ENCODE measurements at regions not wholly inside any gene's neighbourhood (a gene's known extent, or its start where the extent isn't known, plus 50 kb on each side); places are given as distances from the start of the nearest gene placed in this dataset.

DNA sequence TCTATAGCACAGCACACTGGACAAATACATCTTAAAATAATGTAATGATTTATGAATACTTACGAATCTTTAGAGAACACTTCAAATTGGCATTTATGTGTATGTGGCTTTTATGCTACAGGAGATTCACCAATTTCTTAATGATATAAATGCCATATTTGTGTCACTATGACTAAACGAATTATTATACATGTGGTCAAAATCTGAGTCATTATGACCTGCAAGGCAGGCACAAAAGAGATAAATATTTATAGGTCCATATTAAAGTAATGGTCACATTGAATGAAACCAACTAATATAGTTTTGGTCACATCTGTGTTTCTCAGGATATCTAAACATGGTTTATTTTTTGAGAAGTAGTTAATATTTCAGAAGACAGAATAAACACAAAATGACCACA is 232.3 kb upstream of the SEMA6D start:
- Histone ChIP-seq H3K9ac (replicated peaks in 1 of 4; ENCODE audit: extremely low read depth in 1 of 4, low read depth in 3 of 4, low read length in 3 of 4) (no peak overlapping the region), H3K23ac (ENCODE audit: insufficient read length) (no peak overlapping the region), H2BK20ac (ENCODE audit: low read length) (no peak overlapping the region), H3K9me3 (ENCODE audit: insufficient read depth in 2 of 2, low read depth in 1 of 2, low read length in 1 of 2) (no peaks in the 10 kb centered on the region), H2BK15ac (ENCODE audit: low read length) (no peak overlapping the region), H4K5ac (ENCODE audit: insufficient read length, low read depth, low read length) (no peak overlapping the region), H3K79me2 (ENCODE audit: control insufficient read depth in 1 of 2, insufficient read depth in 2 of 2, low read length in 2 of 2) (no peaks in the 10 kb centered on the region), H3K18ac (ENCODE audit: extremely low read depth, low read length) (no peak overlapping the region), H3K36me3 (ENCODE audit: control insufficient read depth in 2 of 4, insufficient read depth in 4 of 4, low read length in 3 of 4) (no peaks in the 10 kb centered on the region), H3K14ac (ENCODE audit: insufficient read length) (no peak overlapping the region), H3K23me2 (ENCODE audit: low read depth, low read length) (no peaks in the 10 kb centered on the region), H3K4me1 (replicated peaks in 1 of 4; ENCODE audit: control insufficient read depth in 3 of 4, insufficient read depth in 4 of 4, low read length in 3 of 4) (no peaks in the 10 kb centered on the region), H3K4me2 (ENCODE audit: insufficient read depth in 1 of 2, low read depth in 2 of 2, low read length in 2 of 2) (no peak overlapping the region), H4K8ac (ENCODE audit: extremely low read depth, insufficient read depth, low read length) (no peak overlapping the region), H4K20me1 (replicated peaks in 1 of 2; ENCODE audit: control insufficient read depth in 1 of 2, insufficient read depth in 2 of 2, low read length in 2 of 2) (no peaks in the 10 kb centered on the region), H3K4ac (replicated peaks; ENCODE audit: insufficient read length, low read depth, low read length) (no peak overlapping the region), H3K27ac (ENCODE audit: low read depth, low read length) (no peak overlapping the region), H3K4me3 (ENCODE audit: extremely low read depth in 1 of 4, insufficient read depth in 2 of 4, low read depth in 3 of 4, low read length in 4 of 4) (no peak overlapping the region), H2BK12ac (ENCODE audit: low read depth, low read length) (no peak overlapping the region), H3K56ac (replicated peaks; ENCODE audit: insufficient read length, low read depth, low read length) (no peak overlapping the region), H2AFZ (ENCODE audit: low read length) (no peak overlapping the region), H2AK5ac (ENCODE audit: low read depth, low read length) (no peak overlapping the region), H2BK5ac (ENCODE audit: low read depth, low read length) (no peak overlapping the region), H4K91ac (replicated peaks; ENCODE audit: insufficient read length, low read length) (no peak overlapping the region), H3K79me1 (ENCODE audit: low read depth, low read length) (no peaks in the 10 kb centered on the region), H2BK120ac (replicated peaks; ENCODE audit: low read depth, low read length) (no peak overlapping the region), H3K27me3 (replicated peaks in 1 of 4; ENCODE audit: control insufficient read depth in 3 of 4, extremely low read depth in 1 of 4, insufficient read depth in 3 of 4, low read length in 3 of 4) (no peaks in the 10 kb centered on the region)
- ChIA-PET CTCF (ENCODE audit: partially characterized antibody) (interaction anchor here (1.1 kb wide), 1 partner anchor 13 kb away, joined by 6 read pairs; no protein-coding TSS in a partner anchor), POLR2A (ENCODE audit: partially characterized antibody) (no interaction called here)
- DNase-seq (ENCODE audit: low read depth in 1 of 2, low spot score in 2 of 2) (no peak), FAIRE-seq (no peak)
- WGBS, 2 experiments (ENCODE audit: extremely low coverage in 1 of 2, insufficient coverage in 1 of 2, insufficient read length in 1 of 2, insufficient replicate concordance in 2 of 2, low coverage in 1 of 2, low lambda C conversion rate in 2 of 2, missing lambda C conversion rate in 1 of 2) = 93% methylated on average over 2 of the region's 2 CpGs; no CpG with 5 or more reads in 1 of the 2 experiments
- TF ChIP-seq SIX5 (IDR thresholded peaks at IDR 0.05; ENCODE audit: low read depth, low read length) (no peak), SRF (IDR thresholded peaks at IDR 0.05; ENCODE audit: low read depth, low read length) (no peak), SIN3A (conservative IDR thresholded peaks at IDR 0.05 in 1 of 2, IDR thresholded peaks at IDR 0.05 in 1 of 2; ENCODE audit: low read depth in 1 of 2, low read length in 2 of 2) (no peak), RNF2 (IDR thresholded peaks at IDR 0.05; ENCODE audit: borderline replicate concordance, low read depth, low read length, missing control alignments, poor library complexity, severe bottlenecking) (no peak), CTBP2 (IDR thresholded peaks at IDR 0.05; ENCODE audit: borderline replicate concordance, insufficient read depth, insufficient read length, low read length) (no peak)

All from H1 (cell line).